Ishikawa (cell line): ENCODE measurements at regions not wholly inside any gene's neighbourhood (a gene's known extent, or its start where the extent isn't known, plus 50 kb on each side); places are given as distances from the start of the nearest gene placed in this dataset.

Source experiments
- CREB1 ChIP-seq: IDR thresholded peaks from 2 replicates; pipeline ENCODE4 v1.6.1; 2012; ENCODE audit warnings: low read depth
- EGR1 ChIP-seq: IDR thresholded peaks from 2 replicates; pipeline ENCODE4 v1.6.1; 2012
- FOXM1 ChIP-seq: IDR thresholded peaks from 2 replicates; pipeline ENCODE4 v1.6.1; 2012; ENCODE audit warnings: low read depth, borderline replicate concordance
- MAX ChIP-seq: IDR thresholded peaks from 2 replicates; pipeline ENCODE4 v1.6.1; 2012
- RAD21 ChIP-seq: IDR thresholded peaks from 2 replicates; pipeline ENCODE4 v1.6.1; 2012; ENCODE audit warnings: low read depth
- REST ChIP-seq: IDR thresholded peaks from 2 replicates; pipeline ENCODE4 v1.6.1; 2012; ENCODE audit warnings: low read depth, mild to moderate bottlenecking
- TCF12 ChIP-seq: IDR thresholded peaks from 2 replicates; pipeline ENCODE4 v1.6.1; 2012; ENCODE audit warnings: low read depth
- TEAD4 ChIP-seq: IDR thresholded peaks from 2 replicates; pipeline ENCODE4 v1.6.1; 2012
- YY1 ChIP-seq: IDR thresholded peaks from 2 replicates; pipeline ENCODE4 v1.6.1; 2012; ENCODE audit warnings: low read depth
- ZBTB7A ChIP-seq: IDR thresholded peaks from 2 replicates; pipeline ENCODE4 v1.6.1; 2012; ENCODE audit warnings: low read depth
- TF ChIP-seq, protein P1 (sequence below): IDR thresholded peaks from 2 replicates; pipeline ENCODE4 v1.6.1; 2012

DNA sequence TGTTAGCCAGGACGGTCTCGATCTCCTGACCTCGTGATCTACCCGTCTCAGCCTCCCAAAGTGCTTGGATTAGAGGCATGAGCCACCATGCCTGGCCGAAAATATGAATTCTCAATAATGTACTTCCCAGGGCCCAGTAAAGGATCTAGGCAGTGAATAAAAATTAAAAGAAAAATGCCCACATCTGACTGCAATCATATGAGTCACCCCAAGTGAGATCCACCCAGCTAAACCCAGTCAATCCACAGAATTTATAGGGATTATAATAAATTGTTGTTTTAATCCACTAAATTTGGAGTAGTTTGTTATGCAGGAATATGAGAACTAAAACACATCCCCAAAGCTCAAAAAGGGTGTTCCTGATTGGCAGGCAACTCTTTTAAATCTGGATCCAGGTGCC lies 93.5 kb upstream of the STK39 start:
- no peak for TF ChIP-seq RAD21
- TF ChIP-seq REST = no peak
- no peak for TF ChIP-seq MAX
- TF ChIP-seq YY1 = no peak
- TF ChIP-seq, protein P1, sequence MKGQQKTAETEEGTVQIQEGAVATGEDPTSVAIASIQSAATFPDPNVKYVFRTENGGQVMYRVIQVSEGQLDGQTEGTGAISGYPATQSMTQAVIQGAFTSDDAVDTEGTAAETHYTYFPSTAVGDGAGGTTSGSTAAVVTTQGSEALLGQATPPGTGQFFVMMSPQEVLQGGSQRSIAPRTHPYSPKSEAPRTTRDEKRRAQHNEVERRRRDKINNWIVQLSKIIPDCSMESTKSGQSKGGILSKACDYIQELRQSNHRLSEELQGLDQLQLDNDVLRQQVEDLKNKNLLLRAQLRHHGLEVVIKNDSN = no peak
- no peak for TF ChIP-seq FOXM1
- TF ChIP-seq ZBTB7A = no peak
- no peak for TF ChIP-seq CREB1
- no peak for TF ChIP-seq TEAD4
- TF ChIP-seq TCF12 = no peak
- TF ChIP-seq EGR1 = no peak
